GM21390 (cell line): ENCODE measurements at regions not wholly inside any gene's neighbourhood (a gene's known extent, or its start where the extent isn't known, plus 50 kb on each side); places are given as distances from the start of the nearest gene placed in this dataset.

ENCODE experiments used
- ATAC-seq: cut with Tn5 transposase; IDR thresholded peaks from one replicate; pipeline ENCODE4 v1.9.1; 2021; ENCODE audit not compliant: unreplicated experiment

- ATAC-seq: no peak
Measured at GRCh38 chr4:137082061-137082460, 450.2 kb downstream of the PCDH18 start.

DNA sequence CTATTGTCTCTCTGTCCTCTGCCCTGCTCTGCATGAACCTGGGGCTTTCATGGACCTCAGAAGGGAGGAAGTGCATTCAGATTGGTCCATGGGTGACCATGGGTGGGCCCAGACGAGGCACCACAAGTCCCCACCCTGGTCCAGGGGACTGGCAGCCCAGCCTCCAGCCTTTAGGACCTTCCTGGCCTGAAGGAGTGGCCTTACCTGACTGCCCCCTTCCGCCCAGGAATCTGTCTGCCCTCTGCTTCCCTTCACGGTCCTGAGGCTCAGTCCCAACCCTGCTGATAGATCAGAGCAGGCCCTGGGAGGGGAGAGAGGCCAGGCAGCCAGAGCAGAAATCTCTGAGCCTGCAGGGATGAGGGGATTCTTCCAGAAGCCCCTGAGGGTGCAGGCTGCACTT lies 455.4 kb downstream of the PCDH18 start:
- no peak for ATAC-seq

DNA sequence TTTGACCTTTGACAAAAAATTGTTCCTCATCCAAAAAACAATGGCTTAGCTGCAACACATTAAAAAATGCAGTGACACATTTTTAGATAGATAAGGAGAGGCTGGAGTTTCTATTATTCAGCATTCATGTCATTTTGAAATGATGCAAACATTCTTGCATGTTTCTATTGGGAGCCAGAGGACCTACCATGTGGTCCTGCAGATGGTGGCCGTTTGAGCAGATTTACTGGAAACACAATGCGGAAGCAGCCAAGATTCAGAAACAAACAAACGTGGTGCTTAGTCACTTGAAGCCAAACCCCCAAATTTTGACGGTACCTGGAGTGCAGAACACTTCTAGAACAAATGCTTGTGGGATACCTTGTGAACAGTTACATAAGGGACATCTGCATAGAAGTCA lies 456.7 kb downstream of the PCDH18 start:
- ATAC-seq: no peak

DNA sequence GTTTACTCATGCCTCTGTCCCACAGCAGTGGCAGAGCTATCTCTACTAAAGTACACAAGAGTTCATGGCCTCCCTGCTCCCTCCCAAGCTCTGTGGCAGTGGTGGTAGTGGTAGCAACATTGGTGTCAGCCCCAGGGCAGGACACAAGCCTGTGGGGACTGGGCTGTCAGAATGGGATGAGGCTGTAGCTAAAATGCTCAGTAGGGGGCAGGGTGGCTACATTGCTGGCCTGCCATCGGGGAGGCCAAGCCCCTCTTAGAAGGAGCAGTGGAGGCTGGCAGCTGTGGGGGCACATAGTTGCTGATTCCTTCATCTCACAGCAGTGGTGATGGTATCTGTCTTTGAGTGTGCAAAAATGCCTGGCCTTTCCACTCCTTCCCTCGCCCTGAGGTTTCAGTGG lies 461.7 kb downstream of the PCDH18 start:
- ATAC-seq: no peak

GRCh38 chr4:137069473-137069872 lies 462.8 kb downstream of the PCDH18 start:
- ATAC-seq: no peak

GRCh38 chr4:137067735-137068134 lies 464.6 kb downstream of the PCDH18 start:
- no peak for ATAC-seq

DNA sequence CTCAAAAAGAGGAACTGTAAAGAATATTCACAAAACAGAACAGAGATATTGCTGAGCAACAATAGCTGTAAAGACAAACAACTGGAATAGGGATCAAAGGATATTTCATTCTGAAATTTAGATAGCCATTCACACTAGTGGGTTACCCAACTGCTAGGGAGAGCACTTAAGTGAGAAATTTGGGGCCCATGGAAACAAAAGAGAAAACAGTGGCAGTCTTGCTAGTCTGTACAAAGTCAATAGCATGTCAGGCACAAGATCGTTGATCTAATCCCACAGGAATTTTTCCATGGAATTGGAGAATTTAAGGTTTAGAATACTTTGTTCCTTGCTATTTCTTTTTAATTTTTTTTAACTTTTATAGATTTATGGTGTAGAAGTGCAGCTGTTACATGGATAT lies 467.0 kb downstream of the PCDH18 start:
- ATAC-seq: no peak

- ATAC-seq: no peak
Measured at GRCh38 chr4:137063961-137064360, 468.3 kb downstream of the PCDH18 start.

DNA sequence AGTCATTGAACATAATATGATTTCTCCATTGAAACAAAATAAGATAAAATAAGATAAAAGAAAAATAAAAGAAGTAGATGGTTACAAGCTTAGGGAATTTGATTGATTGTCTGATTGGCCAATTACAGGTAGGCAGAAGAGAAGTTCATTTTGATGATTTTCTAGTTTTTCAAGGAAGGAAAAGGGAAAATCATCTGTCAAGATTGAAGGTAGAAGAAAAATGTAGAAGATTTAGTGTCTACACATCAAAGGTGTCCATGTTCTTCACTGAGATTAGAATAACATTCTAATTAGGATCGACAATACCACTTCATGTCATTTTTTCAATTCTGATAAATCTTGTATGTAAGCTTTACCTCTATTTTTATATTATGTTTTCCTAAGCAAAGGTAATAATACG lies 489.1 kb downstream of the PCDH18 start:
- ATAC-seq: no peak

GRCh38 chr4:137039370-137039769 lies 492.9 kb downstream of the PCDH18 start:
- ATAC-seq: no peak

GRCh38 chr4:137032222-137032621 lies 500.1 kb downstream of the PCDH18 start:
- ATAC-seq: no peak

- no peak for ATAC-seq
Measured at GRCh38 chr4:137029026-137029425, 503.3 kb downstream of the PCDH18 start.

DNA sequence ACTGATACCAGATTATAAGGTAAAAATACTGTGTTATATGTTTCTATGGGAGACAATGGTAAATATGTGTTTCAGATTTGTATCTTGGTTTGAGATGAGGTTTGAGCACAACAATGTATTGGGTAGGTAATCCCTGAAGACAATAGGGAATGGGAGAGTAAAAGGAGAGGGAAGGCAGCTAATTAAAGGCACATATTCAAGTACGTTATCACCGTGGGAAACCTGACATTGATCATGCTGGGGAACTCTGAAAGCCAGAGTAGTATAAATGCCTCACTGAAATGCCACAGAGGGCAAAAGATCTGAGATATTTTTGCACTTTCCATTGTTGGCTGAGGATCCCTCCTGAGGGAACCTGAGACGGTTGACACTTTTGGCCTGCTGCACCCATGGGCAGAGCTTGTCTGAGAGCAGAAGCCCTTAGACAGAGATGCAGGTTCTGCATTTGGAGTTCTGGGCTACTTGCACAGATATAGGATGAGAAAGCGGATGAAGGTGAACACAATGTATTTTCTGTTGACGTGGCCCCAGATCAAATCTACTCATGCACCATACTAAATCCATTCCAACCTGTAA lies 506.7 kb downstream of the PCDH18 start:
- ATAC-seq: no peak

- no peak for ATAC-seq
Measured at GRCh38 chr4:137015426-137016409, 516.6 kb downstream of the PCDH18 start.

- ATAC-seq: no peak
Measured at GRCh38 chr4:137000432-137000831, 531.9 kb downstream of the PCDH18 start.

DNA sequence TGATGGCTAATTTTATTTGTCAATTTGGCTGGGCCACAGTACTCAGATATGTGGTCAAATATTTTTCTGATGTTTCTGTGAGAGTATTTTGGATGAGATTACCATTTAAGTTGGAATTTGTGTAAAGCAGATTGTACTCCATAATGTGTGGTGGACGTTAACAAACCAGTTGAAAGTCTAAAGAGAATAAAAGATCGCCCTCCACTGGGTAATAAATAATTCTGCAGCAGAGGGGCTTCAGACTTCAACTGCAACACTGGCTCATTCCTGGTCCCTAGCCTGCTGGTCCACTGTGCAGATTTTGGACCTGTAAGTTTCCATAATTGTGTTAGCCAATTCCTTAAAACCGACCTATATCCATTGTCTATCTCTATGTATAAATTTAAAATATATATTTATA lies 540.3 kb downstream of the PCDH18 start:
- ATAC-seq: no peak

- ATAC-seq: no peak
Measured at GRCh38 chr4:136985683-136986082, 546.6 kb downstream of the PCDH18 start.

DNA sequence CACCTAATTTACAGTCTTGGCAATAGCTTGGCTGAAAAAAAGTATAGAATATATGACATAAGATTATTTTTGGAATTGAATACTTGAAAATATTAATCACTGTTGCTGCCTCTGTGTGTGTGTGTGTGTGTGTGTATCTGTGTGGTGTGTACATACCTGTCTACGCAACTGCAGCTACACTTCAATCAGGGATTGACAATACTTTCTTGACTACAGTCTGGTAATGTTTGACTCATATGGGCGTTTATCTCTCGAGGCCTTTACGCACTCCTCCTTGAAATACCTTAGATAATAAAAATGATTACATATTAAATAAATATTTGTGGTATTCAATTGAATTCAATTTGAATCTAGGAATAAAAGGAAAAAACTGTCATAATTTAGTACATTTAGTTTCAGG lies 565.2 kb downstream of the PCDH18 start:
- ATAC-seq: no peak

DNA sequence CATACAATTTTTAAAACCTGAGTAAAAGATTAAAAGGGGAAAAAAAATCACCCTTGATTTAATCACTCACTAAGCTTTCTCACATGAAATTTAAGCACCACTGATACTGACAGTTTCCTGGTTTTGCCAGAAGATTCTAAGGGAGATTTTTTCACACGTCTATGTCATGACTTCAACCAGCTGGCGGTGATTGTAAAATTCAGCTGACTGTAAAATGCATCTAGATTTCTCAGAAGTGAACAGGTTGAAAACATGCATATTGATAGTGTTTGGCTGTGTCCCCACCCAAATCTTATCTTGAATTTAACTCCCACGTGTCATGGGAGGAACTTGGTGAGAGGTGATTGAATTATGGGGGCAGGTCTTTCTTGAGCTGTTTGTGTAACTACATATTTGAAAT lies 566.8 kb downstream of the PCDH18 start:
- ATAC-seq: no peak

DNA sequence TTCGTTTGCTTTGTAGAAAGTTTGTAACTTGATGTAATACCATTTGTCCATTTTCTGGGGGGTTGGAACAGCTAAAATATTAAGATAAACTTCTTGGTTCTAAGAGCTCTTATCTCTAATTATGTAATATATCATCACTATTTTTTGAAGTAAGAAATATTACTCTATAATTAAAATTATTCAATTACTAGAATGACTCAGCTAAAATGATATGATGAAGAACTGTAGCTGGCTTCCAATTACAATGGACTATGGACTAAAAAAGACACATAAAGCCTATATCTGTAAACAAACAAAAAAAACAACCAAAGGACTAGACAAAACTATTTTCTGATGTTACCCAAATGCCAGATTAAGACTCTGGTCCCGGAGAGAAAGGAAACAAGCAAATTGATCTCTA lies 569.4 kb downstream of the PCDH18 start:
- no peak for ATAC-seq

DNA sequence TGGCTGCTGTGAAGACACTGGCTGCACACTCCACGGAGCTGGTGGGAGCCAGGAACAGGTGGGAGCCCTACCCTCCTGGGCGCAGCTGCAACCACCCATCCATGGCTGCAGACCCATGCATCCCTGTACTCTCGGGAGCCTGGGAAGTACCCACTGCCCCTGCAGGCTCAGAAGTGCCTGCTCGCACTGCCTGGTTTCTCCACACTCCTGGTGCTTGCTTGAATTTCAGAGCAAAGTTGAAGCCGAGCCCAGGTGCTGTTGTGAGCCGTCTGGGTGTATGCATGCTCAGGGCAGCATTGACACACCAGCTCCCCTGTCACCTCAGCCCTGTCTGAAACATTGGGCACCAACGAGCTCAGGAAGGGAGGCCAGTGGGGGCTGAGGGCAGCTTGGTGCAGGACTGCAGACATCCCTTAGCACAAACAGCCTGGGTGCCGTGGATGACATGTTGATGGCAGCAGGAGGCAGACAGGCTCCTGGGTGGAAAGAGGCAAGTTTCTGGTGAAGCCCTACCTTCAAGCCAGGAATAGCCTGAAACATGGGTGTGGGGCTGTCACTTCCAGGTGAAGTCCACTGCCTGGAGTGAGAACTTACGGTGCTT lies 585.9 kb downstream of the PCDH18 start:
- no peak for ATAC-seq

- no peak for ATAC-seq
Measured at GRCh38 chr4:136939781-136940180, 592.5 kb downstream of the PCDH18 start.
